ENCODE measurements at regions not wholly inside any gene's neighbourhood (a gene's known extent, or its start where the extent isn't known, plus 50 kb on each side); places are given as distances from the start of the nearest gene placed in this dataset.

DNA sequence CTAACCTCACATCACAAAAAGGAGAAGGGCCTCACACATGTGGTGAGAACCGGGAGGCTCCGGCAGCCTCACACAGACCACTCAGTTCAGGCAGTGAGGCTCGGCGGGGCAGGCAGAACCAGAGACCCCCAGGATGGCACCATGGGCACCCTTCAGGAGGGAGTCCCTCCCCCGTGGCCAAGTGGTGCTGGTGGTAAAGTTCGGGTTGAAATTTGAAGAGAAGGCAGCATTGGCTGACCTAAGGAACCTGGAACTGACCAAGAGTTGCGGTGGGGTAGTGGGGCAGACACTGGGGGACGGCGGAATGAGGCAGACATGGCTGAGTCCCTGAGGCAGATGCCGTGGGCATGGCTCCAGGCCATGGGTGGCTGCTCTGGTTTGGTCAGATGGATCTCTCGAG is 239.3 kb upstream of the MYT1L start:
- TF ChIP-seq, protein P1, sequence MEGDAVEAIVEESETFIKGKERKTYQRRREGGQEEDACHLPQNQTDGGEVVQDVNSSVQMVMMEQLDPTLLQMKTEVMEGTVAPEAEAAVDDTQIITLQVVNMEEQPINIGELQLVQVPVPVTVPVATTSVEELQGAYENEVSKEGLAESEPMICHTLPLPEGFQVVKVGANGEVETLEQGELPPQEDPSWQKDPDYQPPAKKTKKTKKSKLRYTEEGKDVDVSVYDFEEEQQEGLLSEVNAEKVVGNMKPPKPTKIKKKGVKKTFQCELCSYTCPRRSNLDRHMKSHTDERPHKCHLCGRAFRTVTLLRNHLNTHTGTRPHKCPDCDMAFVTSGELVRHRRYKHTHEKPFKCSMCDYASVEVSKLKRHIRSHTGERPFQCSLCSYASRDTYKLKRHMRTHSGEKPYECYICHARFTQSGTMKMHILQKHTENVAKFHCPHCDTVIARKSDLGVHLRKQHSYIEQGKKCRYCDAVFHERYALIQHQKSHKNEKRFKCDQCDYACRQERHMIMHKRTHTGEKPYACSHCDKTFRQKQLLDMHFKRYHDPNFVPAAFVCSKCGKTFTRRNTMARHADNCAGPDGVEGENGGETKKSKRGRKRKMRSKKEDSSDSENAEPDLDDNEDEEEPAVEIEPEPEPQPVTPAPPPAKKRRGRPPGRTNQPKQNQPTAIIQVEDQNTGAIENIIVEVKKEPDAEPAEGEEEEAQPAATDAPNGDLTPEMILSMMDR (conservative IDR thresholded peaks at IDR 0.05 in 1 of 2, IDR thresholded peaks at IDR 0.05 in 1 of 2; ENCODE audit: extremely low read depth in 1 of 2, insufficient read depth in 1 of 2, low read depth in 1 of 2, low read length in 2 of 2): no peak
- no peak for TF ChIP-seq EZH2 (IDR thresholded peaks at IDR 0.05; ENCODE audit: borderline replicate concordance, low read length)

Data from mammary epithelial cell (primary cell).